Endodermal cell (in vitro differentiated cells): ENCODE measurements at regions not wholly inside any gene's neighbourhood (a gene's known extent, or its start where the extent isn't known, plus 50 kb on each side); places are given as distances from the start of the nearest gene placed in this dataset.

Experiments used
- DNase-seq: peaks from one replicate; pipeline ENCODE4 v3.0.0-alpha.2; 2017
- H3K27ac ChIP-seq: 2 replicates; pipeline ENCODE4 v1.5.1; 2013; ENCODE audit warnings: mild to moderate bottlenecking, low read depth, low read length, moderate library complexity
- H3K27me3 ChIP-seq: 2 replicates; pipeline ENCODE4 v1.6.1; 2013; ENCODE audit warnings: mild to moderate bottlenecking, low read length, moderate library complexity; ENCODE audit not compliant: insufficient read depth, control insufficient read depth, poor library complexity, severe bottlenecking
- H3K36me3 ChIP-seq: 2 replicates; pipeline ENCODE4 v1.7.0; 2013; ENCODE audit warnings: mild to moderate bottlenecking, low read length, moderate library complexity; ENCODE audit not compliant: control insufficient read depth, insufficient read depth
- H3K4me1 ChIP-seq: one replicate; pipeline ENCODE4 v1.7.0; 2013; ENCODE audit warnings: low read length; ENCODE audit not compliant: control insufficient read depth, insufficient read depth
- H3K4me3 ChIP-seq: 2 replicates; pipeline ENCODE4 v1.5.1; 2013; ENCODE audit warnings: mild to moderate bottlenecking, low read length, moderate library complexity
- H3K9ac ChIP-seq: 2 replicates; pipeline ENCODE4 v1.6.1; 2013; ENCODE audit warnings: mild to moderate bottlenecking, low read length, moderate library complexity; ENCODE audit not compliant: poor library complexity, severe bottlenecking; ENCODE audit errors: extremely low read depth
- H3K9me3 ChIP-seq: 2 replicates; pipeline ENCODE4 v1.6.1; 2013; ENCODE audit warnings: mild to moderate bottlenecking, low read length, moderate library complexity; ENCODE audit not compliant: control insufficient read depth
- H3K27ac Mint-ChIP-seq: 2 replicates; pipeline ENCODE4 v1.8.0; 2020; ENCODE audit warnings: mixed read lengths
- H3K27me3 Mint-ChIP-seq: 2 replicates; pipeline ENCODE4 v1.8.0; 2021; ENCODE audit warnings: mild to moderate bottlenecking, mixed read lengths; ENCODE audit not compliant: insufficient read depth
- H3K36me3 Mint-ChIP-seq: 2 replicates; pipeline ENCODE4 v1.8.0; 2020; ENCODE audit warnings: low read depth, mixed read lengths
- H3K4me1 Mint-ChIP-seq: 2 replicates; pipeline ENCODE4 v1.8.0; 2020; ENCODE audit warnings: mixed read lengths
- H3K4me3 Mint-ChIP-seq: 2 replicates; pipeline ENCODE4 v1.8.0; 2020; ENCODE audit warnings: mild to moderate bottlenecking, moderate library complexity, mixed read lengths
- H3K9me3 Mint-ChIP-seq: 2 replicates; pipeline ENCODE4 v1.8.0; 2020; ENCODE audit warnings: mild to moderate bottlenecking, mixed read lengths
- whole genome bisulfite sequencing, 2 experiments: methylation state at CpG; one replicate each; pipeline versions ENCODE4 v1.1.5 to v1.1.7; 2013; ENCODE audit warnings: missing lambda C conversion rate in 2 of 2, mixed read lengths in 1 of 2; ENCODE audit not compliant: insufficient coverage in 1 of 2, insufficient read length in 1 of 2; 5-methylcytosine and 5-hydroxymethylcytosine counted together
- TF ChIP-seq, protein P1 (sequence below): fragments of 200-600 bp; sonication (generic); conservative IDR thresholded peaks from 2 replicates; pipeline ENCODE4 v1.5.0; 2021; ENCODE audit warnings: antibody characterized with exemption, mild to moderate bottlenecking

DNA sequence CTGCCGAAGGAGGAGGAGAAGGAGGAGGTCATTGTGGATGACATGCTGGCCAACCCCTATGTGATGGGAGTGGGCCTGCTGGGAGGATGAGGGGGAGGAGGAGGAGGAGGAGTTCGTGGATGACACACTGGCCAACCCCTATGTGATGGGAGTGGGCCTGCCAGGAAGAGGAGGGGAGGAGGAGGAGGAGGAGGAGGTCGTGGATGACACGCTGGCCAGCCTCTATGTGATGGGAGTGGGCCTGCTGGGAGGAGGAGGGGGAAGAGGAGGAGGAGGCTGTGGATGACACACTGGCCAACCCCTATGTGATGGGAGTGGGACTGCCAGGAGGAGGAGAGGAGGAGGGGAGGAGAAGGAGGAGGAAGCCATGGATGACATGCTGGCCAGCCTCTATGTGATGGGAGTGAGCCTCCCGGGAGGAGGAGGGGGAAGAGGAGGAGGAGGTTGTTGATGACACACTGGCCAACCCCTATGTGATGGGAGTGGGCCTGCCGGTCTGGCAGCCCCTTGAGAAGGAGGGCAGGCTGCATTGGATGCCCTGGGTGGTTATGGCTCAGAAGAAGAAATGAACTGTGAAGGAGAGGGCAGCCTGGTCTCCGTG lies 55.7 kb upstream of the WNT7A start:
- DNase-seq: no peak
- Histone ChIP-seq H3K9ac (no peak overlapping the region), H3K4me1 (no peaks in the 10 kb centered on the region), H3K27ac (no peak overlapping the region), H3K27me3 (no peaks in the 10 kb centered on the region), H3K36me3 (no peaks in the 10 kb centered on the region), H3K4me3 (no peak overlapping the region), H3K9me3 (peaks cover 5% of the 10 kb centered on the region)
- Mint-ChIP-seq H3K4me3 (no peak overlapping the region), H3K4me1 (no peaks in the 10 kb centered on the region), H3K9me3 (peaks cover 14% of the 10 kb centered on the region), H3K36me3 (no peaks in the 10 kb centered on the region), H3K27me3 (peaks cover 60% of the 10 kb centered on the region), H3K27ac (no peak overlapping the region)
- 65 to 82% methylated on average over 4 to 7 of the region's 7 CpGs for WGBS, 2 experiments
- TF ChIP-seq, protein P1, sequence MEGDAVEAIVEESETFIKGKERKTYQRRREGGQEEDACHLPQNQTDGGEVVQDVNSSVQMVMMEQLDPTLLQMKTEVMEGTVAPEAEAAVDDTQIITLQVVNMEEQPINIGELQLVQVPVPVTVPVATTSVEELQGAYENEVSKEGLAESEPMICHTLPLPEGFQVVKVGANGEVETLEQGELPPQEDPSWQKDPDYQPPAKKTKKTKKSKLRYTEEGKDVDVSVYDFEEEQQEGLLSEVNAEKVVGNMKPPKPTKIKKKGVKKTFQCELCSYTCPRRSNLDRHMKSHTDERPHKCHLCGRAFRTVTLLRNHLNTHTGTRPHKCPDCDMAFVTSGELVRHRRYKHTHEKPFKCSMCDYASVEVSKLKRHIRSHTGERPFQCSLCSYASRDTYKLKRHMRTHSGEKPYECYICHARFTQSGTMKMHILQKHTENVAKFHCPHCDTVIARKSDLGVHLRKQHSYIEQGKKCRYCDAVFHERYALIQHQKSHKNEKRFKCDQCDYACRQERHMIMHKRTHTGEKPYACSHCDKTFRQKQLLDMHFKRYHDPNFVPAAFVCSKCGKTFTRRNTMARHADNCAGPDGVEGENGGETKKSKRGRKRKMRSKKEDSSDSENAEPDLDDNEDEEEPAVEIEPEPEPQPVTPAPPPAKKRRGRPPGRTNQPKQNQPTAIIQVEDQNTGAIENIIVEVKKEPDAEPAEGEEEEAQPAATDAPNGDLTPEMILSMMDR: no peak

DNA sequence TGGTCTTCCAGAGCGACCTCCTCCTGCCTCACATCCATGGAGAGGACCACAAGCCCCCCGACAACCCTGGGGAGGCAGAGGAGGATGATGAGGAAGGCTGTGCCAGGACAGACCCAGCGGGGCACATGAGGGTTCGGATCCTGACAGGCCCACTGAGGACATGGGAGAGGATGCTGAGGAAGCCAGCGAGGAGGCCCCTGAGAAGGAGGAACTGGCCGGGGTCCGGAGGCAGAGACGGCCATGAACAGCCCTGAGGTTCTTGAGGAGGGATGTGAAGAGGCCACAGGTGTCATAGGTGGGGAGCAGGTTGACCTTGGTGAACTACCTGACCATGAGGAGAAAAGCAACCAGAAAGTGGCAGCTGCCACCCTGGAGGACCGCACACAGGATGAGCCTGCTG lies 54.9 kb upstream of the WNT7A start:
- Histone ChIP-seq H3K9me3 (no peaks in the 10 kb centered on the region), H3K27me3 (no peaks in the 10 kb centered on the region), H3K4me3 (no peak overlapping the region), H3K4me1 (no peaks in the 10 kb centered on the region), H3K27ac (no peak overlapping the region), H3K9ac (no peak overlapping the region), H3K36me3 (no peaks in the 10 kb centered on the region)
- H3K27me3 Mint-ChIP-seq: peaks cover 61% of the 10 kb centered on the region
- H3K9me3 Mint-ChIP-seq: peaks cover 14% of the 10 kb centered on the region
- WGBS, 2 experiments: 93% methylated on average over 7 to 9 of the region's 9 CpGs
- no peaks in the 10 kb centered on the region for H3K36me3 Mint-ChIP-seq
- TF ChIP-seq, protein P1: no peak
- H3K4me3 Mint-ChIP-seq: no peak overlapping the region
- no peaks in the 10 kb centered on the region for H3K4me1 Mint-ChIP-seq
- no peak for DNase-seq
- no peak overlapping the region for H3K27ac Mint-ChIP-seq

DNA sequence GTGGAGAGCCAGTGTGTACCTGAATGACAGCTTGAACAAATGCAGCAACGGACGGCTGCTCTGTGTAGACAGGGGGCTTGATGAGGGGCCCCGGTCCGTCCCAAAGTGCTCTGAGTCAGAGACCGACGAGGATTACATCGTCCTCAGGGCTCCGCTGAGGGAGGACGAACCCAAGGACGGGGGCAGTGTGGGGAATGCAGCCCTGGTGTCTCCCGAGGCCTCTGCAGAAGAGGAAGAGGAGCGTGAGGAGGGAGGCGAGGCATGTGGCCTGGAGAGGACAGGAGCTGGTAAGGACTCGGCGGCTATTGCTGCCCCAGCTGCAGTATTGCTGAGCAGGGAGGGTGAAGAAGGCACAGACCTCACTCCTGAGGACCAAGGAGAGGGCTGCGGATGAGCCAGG lies 54.4 kb upstream of the WNT7A start:
- Mint-ChIP-seq H3K27ac (no peak overlapping the region), H3K9me3 (peaks cover 16% of the 10 kb centered on the region)
- WGBS, 2 experiments: 90% methylated on average over 13 to 16 of the region's 16 CpGs

More for the DNA sequence above, 54.4 kb upstream of the WNT7A start:
- Histone ChIP-seq H3K9me3 (no peaks in the 10 kb centered on the region), H3K9ac (no peak overlapping the region), H3K27ac (no peak overlapping the region), H3K4me3 (no peak overlapping the region), H3K36me3 (no peaks in the 10 kb centered on the region), H3K4me1 (no peaks in the 10 kb centered on the region), H3K27me3 (no peaks in the 10 kb centered on the region)
- no peak overlapping the region for H3K4me3 Mint-ChIP-seq
- no peak for DNase-seq
- H3K36me3 Mint-ChIP-seq: no peaks in the 10 kb centered on the region
- peaks cover 66% of the 10 kb centered on the region for H3K27me3 Mint-ChIP-seq
- TF ChIP-seq, protein P1: no peak
- no peaks in the 10 kb centered on the region for H3K4me1 Mint-ChIP-seq
